Mesendoderm (in vitro differentiated cells): ENCODE measurements at regions not wholly inside any gene's neighbourhood (a gene's known extent, or its start where the extent isn't known, plus 50 kb on each side); places are given as distances from the start of the nearest gene placed in this dataset.
A peak's percentile ranks its signal among the peaks of the same experiment; 100 is the strongest.

Source experiments
- DNase-seq: peaks from one replicate; pipeline ENCODE4 v3.0.0; 2013
- H2AK5ac ChIP-seq: 2 replicates; pipeline ENCODE4 v1.6.1; 2013; ENCODE audit warnings: low read length, inconsistent platforms
- H2BK120ac ChIP-seq: 2 replicates; pipeline ENCODE4 v1.6.1; 2013; ENCODE audit warnings: low read depth, mild to moderate bottlenecking, low read length, moderate library complexity, mixed read lengths
- H2BK15ac ChIP-seq: replicated peaks from 2 replicates; pipeline ENCODE4 v1.6.1; 2013; ENCODE audit warnings: low read depth, mild to moderate bottlenecking, moderate library complexity
- H2BK5ac ChIP-seq: 2 replicates; pipeline ENCODE4 v1.6.1; 2013; ENCODE audit warnings: low read length, inconsistent platforms
- H3K18ac ChIP-seq: 2 replicates; pipeline ENCODE4 v1.6.1; 2013; ENCODE audit warnings: mild to moderate bottlenecking, low read length, mixed read lengths
- H3K23ac ChIP-seq: one replicate; pipeline ENCODE4 v1.6.1; 2013; ENCODE audit warnings: low read length
- H3K27ac ChIP-seq: 2 replicates; pipeline ENCODE4 v1.5.1; 2013; ENCODE audit warnings: low read depth, mild to moderate bottlenecking, inconsistent platforms, low read length, moderate library complexity
- H3K27me3 ChIP-seq: 2 replicates; pipeline ENCODE4 v1.6.1; 2013; ENCODE audit warnings: low read length, control low read depth, mild to moderate bottlenecking, inconsistent platforms; ENCODE audit not compliant: insufficient read depth, poor library complexity
- H3K36me3 ChIP-seq: 2 replicates; pipeline ENCODE4 v1.6.1; 2013; ENCODE audit warnings: low read length, inconsistent platforms; ENCODE audit not compliant: control insufficient read depth, insufficient read depth
- H3K4ac ChIP-seq: one replicate; pipeline ENCODE4 v1.6.1; 2013; ENCODE audit warnings: low read depth, mild to moderate bottlenecking, low read length, moderate library complexity
- H3K4me1 ChIP-seq: 2 replicates; pipeline ENCODE4 v1.6.1; 2013; ENCODE audit warnings: low read depth, low read length, inconsistent platforms; ENCODE audit not compliant: control insufficient read depth
- H3K4me2 ChIP-seq: 2 replicates; pipeline ENCODE4 v1.6.1; 2013; ENCODE audit warnings: low read length
- H3K4me3 ChIP-seq: 2 replicates; pipeline ENCODE4 v1.5.1; 2013; ENCODE audit warnings: mild to moderate bottlenecking, low read length
- H3K56ac ChIP-seq: one replicate; pipeline ENCODE4 v1.6.1; 2013; ENCODE audit warnings: low read length
- H3K79me1 ChIP-seq: 2 replicates; pipeline ENCODE4 v1.6.1; 2013; ENCODE audit warnings: low read length, inconsistent platforms
- H3K79me2 ChIP-seq: 2 replicates; pipeline ENCODE4 v1.6.1; 2013; ENCODE audit warnings: mild to moderate bottlenecking, low read length; ENCODE audit not compliant: control insufficient read depth, insufficient read depth
- H3K9ac ChIP-seq: 2 replicates; pipeline ENCODE4 v1.6.1; 2013; ENCODE audit warnings: low read length, inconsistent platforms
- H4K5ac ChIP-seq: one replicate; pipeline ENCODE4 v1.6.1; 2013; ENCODE audit warnings: low read length
- H4K8ac ChIP-seq: one replicate; pipeline ENCODE4 v1.6.1; 2013; ENCODE audit warnings: low read depth, mild to moderate bottlenecking, control low read depth, low read length, moderate library complexity
- WGBS: extraction: QIAGEN DNeasy Blood & Tissue Kit; methylation state at CpG from one replicate; pipeline ENCODE4 v1.1.7; 2013; ENCODE audit warnings: low lambda C conversion rate, missing lambda C conversion rate; ENCODE audit not compliant: insufficient coverage; ENCODE audit errors: extremely low coverage; 5-methylcytosine and 5-hydroxymethylcytosine counted together

- no peak overlapping the region for H2BK5ac ChIP-seq
- WGBS: no CpG with 5 or more reads among the region's 2 CpGs
- no peak overlapping the region for H4K5ac ChIP-seq
- H3K18ac ChIP-seq: no peak overlapping the region
- H3K4me3 ChIP-seq: no peak overlapping the region
- no peak overlapping the region for H2BK15ac ChIP-seq
- H3K79me2 ChIP-seq: no peaks in the 10 kb centered on the region
- H3K56ac ChIP-seq: no peak overlapping the region
- H3K4ac ChIP-seq: no peak overlapping the region
- H3K23ac ChIP-seq: no peak overlapping the region
- H3K79me1 ChIP-seq: no peaks in the 10 kb centered on the region
- H3K27me3 ChIP-seq: no peaks in the 10 kb centered on the region
- H2AK5ac ChIP-seq: no peak overlapping the region
- H3K36me3 ChIP-seq: no peaks in the 10 kb centered on the region
- no peak overlapping the region for H3K27ac ChIP-seq
- H3K4me2 ChIP-seq: no peak overlapping the region
- no peaks in the 10 kb centered on the region for H3K4me1 ChIP-seq
- no peak overlapping the region for H2BK120ac ChIP-seq
- DNase-seq: no peak
- H3K9ac ChIP-seq: no peak overlapping the region
- no peak overlapping the region for H4K8ac ChIP-seq
These were observed 65.1 kb upstream of the CD44 start for GRCh38 chr11:35073691-35074419.

GRCh38 chr11:35076201-35077100 lies 62.5 kb upstream of the CD44 start:
- Histone ChIP-seq H2BK120ac (no peak overlapping the region), H3K4me3 (no peak overlapping the region), H3K27me3 (no peaks in the 10 kb centered on the region), H3K9ac (no peak overlapping the region), H2AK5ac (no peak overlapping the region), H2BK5ac (no peak overlapping the region), H4K8ac (no peak overlapping the region), H3K56ac (no peak overlapping the region), H3K79me2 (no peaks in the 10 kb centered on the region), H2BK15ac (no peak overlapping the region), H3K27ac (no peak overlapping the region), H3K4me2 (no peak overlapping the region), H3K23ac (no peak overlapping the region), H3K18ac (no peak overlapping the region), H3K4ac (no peak overlapping the region), H3K36me3 (no peaks in the 10 kb centered on the region), H3K79me1 (no peaks in the 10 kb centered on the region), H4K5ac (peak overlapping the region; percentile 13), H3K4me1 (no peaks in the 10 kb centered on the region)
- WGBS: no CpG with 5 or more reads among the region's 4 CpGs
- no peak for DNase-seq

- Histone ChIP-seq H3K23ac (no peak overlapping the region), H3K27ac (no peak overlapping the region), H2BK15ac (no peak overlapping the region), H4K5ac (no peak overlapping the region), H3K56ac (no peak overlapping the region), H3K9ac (no peak overlapping the region), H2BK5ac (no peak overlapping the region), H3K27me3 (no peaks in the 10 kb centered on the region), H3K4me2 (no peak overlapping the region), H4K8ac (no peak overlapping the region), H3K79me1 (no peaks in the 10 kb centered on the region), H3K4me1 (peaks cover 1% of the 10 kb centered on the region), H3K18ac (no peak overlapping the region), H2BK120ac (no peak overlapping the region), H3K36me3 (no peaks in the 10 kb centered on the region), H3K4me3 (no peak overlapping the region), H2AK5ac (no peak overlapping the region), H3K4ac (no peak overlapping the region), H3K79me2 (no peaks in the 10 kb centered on the region)
- no CpG with 5 or more reads among the region's 5 CpGs for WGBS
- no peak for DNase-seq
These were observed 61.1 kb upstream of the CD44 start for GRCh38 chr11:35077709-35078469.

- Histone ChIP-seq H3K4me3 (no peak overlapping the region), H3K23ac (no peak overlapping the region), H3K4ac (no peak overlapping the region), H3K36me3 (no peaks in the 10 kb centered on the region), H3K56ac (no peak overlapping the region), H2BK5ac (no peak overlapping the region), H2AK5ac (no peak overlapping the region), H4K5ac (no peak overlapping the region), H2BK120ac (no peak overlapping the region), H3K27ac (no peak overlapping the region), H3K4me1 (peaks cover 2% of the 10 kb centered on the region), H3K4me2 (no peak overlapping the region), H3K18ac (no peak overlapping the region), H3K27me3 (no peaks in the 10 kb centered on the region), H3K9ac (no peak overlapping the region), H3K79me1 (no peaks in the 10 kb centered on the region), H2BK15ac (no peak overlapping the region), H4K8ac (no peak overlapping the region), H3K79me2 (no peaks in the 10 kb centered on the region)
- DNase-seq: no peak
- WGBS: no CpG with 5 or more reads among the region's 1 CpG
These were observed 60.6 kb upstream of the CD44 start for GRCh38 chr11:35078470-35078735.

GRCh38 chr11:35079611-35080010 lies 59.4 kb upstream of the CD44 start:
- no peak overlapping the region for H3K27ac ChIP-seq
- no peaks in the 10 kb centered on the region for H3K36me3 ChIP-seq
- no peak overlapping the region for H3K9ac ChIP-seq
- H3K18ac ChIP-seq: no peak overlapping the region
- H2BK120ac ChIP-seq: no peak overlapping the region
- no peak overlapping the region for H2AK5ac ChIP-seq
- no peak overlapping the region for H3K4ac ChIP-seq
- WGBS: no CpG with 5 or more reads among the region's 4 CpGs
- H3K4me3 ChIP-seq: no peak overlapping the region
- H3K4me2 ChIP-seq: no peak overlapping the region
- H2BK5ac ChIP-seq: no peak overlapping the region
- no peaks in the 10 kb centered on the region for H3K27me3 ChIP-seq
- no peaks in the 10 kb centered on the region for H3K79me1 ChIP-seq
- no peaks in the 10 kb centered on the region for H3K79me2 ChIP-seq
- no peak overlapping the region for H4K5ac ChIP-seq
- H4K8ac ChIP-seq: no peak overlapping the region
- peaks cover 4% of the 10 kb centered on the region for H3K4me1 ChIP-seq
- DNase-seq: no peak
- no peak overlapping the region for H3K56ac ChIP-seq
- no peak overlapping the region for H3K23ac ChIP-seq
- no peak overlapping the region for H2BK15ac ChIP-seq
